Mucosa of descending colon (tissue), 3 donors: ENCODE measurements at regions not wholly inside any gene's neighbourhood (a gene's known extent, or its start where the extent isn't known, plus 50 kb on each side); places are given as distances from the start of the nearest gene placed in this dataset.

ENCODE experiments used
- ATAC-seq: fragments of 200-7000 bp; cut with Tn5 transposase; one replicate; pipeline ENCODE4 v1.9.1; 2020; ENCODE audit warnings: mild to moderate bottlenecking, moderate library complexity
- DNase-seq, 3 donors: peaks; one replicate each; pipeline ENCODE4 v3.0.0-alpha.2; 2020
- H3K36me3 ChIP-seq: fragments of 200-600 bp; one replicate; pipeline ENCODE4 v1.8.0; 2021; ENCODE audit warnings: low read depth, mild to moderate bottlenecking
- H3K4me1 ChIP-seq: fragments of 200-600 bp; one replicate; pipeline ENCODE4 v1.8.0; 2021; ENCODE audit warnings: low read depth, mild to moderate bottlenecking
- H3K4me3 ChIP-seq: fragments of 200-600 bp; one replicate; pipeline ENCODE4 v1.8.0; 2021; ENCODE audit warnings: mild to moderate bottlenecking
- H3K9me3 ChIP-seq: fragments of 200-600 bp; one replicate; pipeline ENCODE4 v1.8.0; 2021; ENCODE audit warnings: mild to moderate bottlenecking
- intact Hi-C, 2 donors: fragments of 100-400 bp; cut with DNase I in 1 of 2; cut with micrococcal nuclease in 1 of 2; formaldehyde crosslinking; loops; one replicate each; pipeline versions ENCODE4 v1.11.0 to v1.11.1; 2022; cut with DNase I, micrococcal nuclease
- TF ChIP-seq, protein P1 (sequence below): fragments of 200-600 bp; IDR thresholded peaks from one replicate; pipeline ENCODE4 v1.8.0; 2022; ENCODE audit warnings: antibody characterized with exemption, mild to moderate bottlenecking
- donor health status: DM: no; HTN: no; CAD: no; lungs with moderate emphysema.
- donor health status: DM: no; HTN: no; CAD: no.
- donor health status: DM: no; HTN: yes; CAD: no.

DNA sequence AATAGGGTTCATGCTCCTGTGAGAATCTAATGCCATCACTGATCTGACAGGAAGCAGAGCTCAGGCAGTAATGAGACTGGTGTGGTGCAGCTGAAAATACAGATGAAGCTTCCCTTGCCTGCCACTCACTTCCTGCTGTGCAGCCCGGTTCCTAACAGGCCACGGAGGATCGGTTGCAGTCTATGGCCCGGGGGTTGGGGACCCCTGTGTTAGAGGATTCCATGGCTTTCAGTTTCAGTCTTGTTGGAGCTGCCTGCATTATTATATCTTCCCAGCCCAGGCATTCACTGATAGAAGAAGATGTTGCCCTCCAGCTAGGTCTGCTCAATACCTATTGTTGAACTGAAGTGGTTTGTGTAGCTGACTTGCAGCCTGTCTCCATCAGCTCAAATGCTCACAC is 1298.8 kb downstream of the TYW1 start:
- Histone ChIP-seq H3K4me1 (no peaks in the 10 kb centered on the region), H3K36me3 (no peaks in the 10 kb centered on the region), H3K4me3 (no peak overlapping the region), H3K9me3 (peaks cover 49% of the 10 kb centered on the region)
- no peak for ATAC-seq
- intact Hi-C loops: no loop called here
- DNase-seq: no peak
- TF ChIP-seq, protein P1, sequence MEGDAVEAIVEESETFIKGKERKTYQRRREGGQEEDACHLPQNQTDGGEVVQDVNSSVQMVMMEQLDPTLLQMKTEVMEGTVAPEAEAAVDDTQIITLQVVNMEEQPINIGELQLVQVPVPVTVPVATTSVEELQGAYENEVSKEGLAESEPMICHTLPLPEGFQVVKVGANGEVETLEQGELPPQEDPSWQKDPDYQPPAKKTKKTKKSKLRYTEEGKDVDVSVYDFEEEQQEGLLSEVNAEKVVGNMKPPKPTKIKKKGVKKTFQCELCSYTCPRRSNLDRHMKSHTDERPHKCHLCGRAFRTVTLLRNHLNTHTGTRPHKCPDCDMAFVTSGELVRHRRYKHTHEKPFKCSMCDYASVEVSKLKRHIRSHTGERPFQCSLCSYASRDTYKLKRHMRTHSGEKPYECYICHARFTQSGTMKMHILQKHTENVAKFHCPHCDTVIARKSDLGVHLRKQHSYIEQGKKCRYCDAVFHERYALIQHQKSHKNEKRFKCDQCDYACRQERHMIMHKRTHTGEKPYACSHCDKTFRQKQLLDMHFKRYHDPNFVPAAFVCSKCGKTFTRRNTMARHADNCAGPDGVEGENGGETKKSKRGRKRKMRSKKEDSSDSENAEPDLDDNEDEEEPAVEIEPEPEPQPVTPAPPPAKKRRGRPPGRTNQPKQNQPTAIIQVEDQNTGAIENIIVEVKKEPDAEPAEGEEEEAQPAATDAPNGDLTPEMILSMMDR: no peak

DNA sequence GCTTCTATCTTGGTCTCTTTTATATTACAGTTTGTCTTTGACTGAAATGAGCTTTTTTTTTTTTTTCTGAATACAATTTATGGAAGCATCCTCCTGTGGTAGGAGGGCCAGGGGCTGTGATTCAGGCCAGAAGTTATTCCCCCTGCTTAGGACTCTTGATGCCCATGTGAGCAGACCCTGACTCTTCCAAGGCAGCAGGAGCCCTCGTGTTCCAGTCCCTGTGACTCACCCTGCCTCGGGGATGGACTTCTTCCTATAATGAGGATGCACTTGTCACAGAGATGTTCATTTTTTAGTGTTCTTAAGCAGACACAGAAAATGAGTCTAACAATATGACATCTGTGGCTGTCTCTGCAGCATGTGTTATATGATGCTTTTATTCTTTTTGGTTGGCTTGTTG is 1293.7 kb upstream of the AUTS2 start:
- no peaks in the 10 kb centered on the region for H3K36me3 ChIP-seq
- intact Hi-C loops: no loop called here

DNA sequence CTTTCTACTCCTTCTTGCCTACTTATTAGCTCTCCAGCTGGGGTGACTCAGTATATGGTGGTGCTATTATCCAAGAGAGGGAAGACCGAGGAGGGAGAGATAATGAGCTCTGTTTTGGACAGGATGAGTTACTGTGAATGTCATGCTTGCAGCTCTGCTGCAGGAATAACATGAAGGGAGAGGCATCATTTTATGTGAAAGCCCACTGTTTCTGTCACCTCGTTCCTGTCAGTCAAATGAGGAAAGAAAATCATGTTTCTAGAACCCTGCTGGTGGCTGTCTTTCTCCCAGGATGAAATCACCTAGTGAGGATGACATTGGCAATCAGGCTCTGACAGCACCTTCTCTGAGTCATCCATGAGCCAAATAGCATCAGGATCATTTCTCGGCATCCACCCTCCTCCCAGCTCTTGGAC is 1291.6 kb upstream of the AUTS2 start:
- Histone ChIP-seq H3K4me1 (no peaks in the 10 kb centered on the region), H3K36me3 (no peaks in the 10 kb centered on the region), H3K9me3 (peaks cover 45% of the 10 kb centered on the region), H3K4me3 (no peak overlapping the region)
- no peak for DNase-seq
- intact Hi-C loops: no loop called here
- ATAC-seq: no peak
- TF ChIP-seq, protein P1: no peak

More for the DNA sequence above, 1293.7 kb upstream of the AUTS2 start:
- Histone ChIP-seq H3K4me3 (no peak overlapping the region), H3K4me1 (no peaks in the 10 kb centered on the region), H3K9me3 (peaks cover 39% of the 10 kb centered on the region)
- DNase-seq: no peak
- no peak for ATAC-seq
- TF ChIP-seq, protein P1: no peak

DNA sequence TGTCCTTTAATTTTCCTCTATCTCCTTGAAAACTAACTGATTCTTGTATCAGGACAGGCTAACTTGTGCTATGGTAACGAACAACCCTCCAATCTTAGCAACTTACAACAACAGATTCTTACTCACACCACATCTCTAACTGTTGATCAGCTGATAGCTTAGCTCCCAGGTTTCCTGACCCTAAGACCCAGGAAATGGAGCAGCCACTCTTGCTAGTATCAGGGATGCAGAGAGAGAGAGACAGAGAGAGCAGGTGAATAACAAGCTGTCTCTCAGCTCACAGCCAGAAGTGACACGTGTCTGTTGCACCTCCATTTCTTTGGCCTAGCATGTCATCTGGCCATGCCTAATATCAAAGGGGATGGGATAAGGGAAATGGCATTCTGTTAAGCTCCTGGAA is 1289.0 kb upstream of the AUTS2 start:
- DNase-seq (no peak), ATAC-seq (no peak)
- no peaks in the 10 kb centered on the region for H3K4me1 ChIP-seq
- H3K36me3 ChIP-seq: no peaks in the 10 kb centered on the region
- intact Hi-C loops: no loop called here
- TF ChIP-seq, protein P1: no peak
- H3K4me3 ChIP-seq: no peak overlapping the region
- H3K9me3 ChIP-seq: peaks cover 48% of the 10 kb centered on the region

DNA sequence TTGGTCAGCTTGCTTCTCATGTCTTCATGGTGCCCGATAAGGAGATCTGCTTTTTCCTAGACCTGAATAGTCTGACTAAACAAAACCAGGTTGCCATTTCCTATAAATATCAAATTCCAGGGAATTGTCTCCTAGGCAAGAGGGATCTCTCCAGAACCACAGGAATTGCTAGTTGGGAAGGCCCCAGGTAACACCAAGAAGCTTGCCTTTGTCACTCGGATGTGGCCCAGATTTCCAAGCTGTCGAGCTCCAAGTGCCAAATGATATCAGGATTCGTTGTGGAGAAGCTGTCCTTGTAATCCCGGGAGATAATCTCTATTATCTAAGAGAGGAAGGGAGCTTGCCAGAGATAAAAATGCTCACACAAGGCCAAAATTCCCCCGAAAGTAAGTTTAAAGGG is 1288.5 kb upstream of the AUTS2 start:
- H3K4me1 ChIP-seq: no peaks in the 10 kb centered on the region
- intact Hi-C loops: no loop called here
- H3K4me3 ChIP-seq: no peak overlapping the region
- H3K36me3 ChIP-seq: no peaks in the 10 kb centered on the region
- peaks cover 48% of the 10 kb centered on the region for H3K9me3 ChIP-seq
- DNase-seq (no peak), ATAC-seq (no peak)
- TF ChIP-seq, protein P1: no peak

DNA sequence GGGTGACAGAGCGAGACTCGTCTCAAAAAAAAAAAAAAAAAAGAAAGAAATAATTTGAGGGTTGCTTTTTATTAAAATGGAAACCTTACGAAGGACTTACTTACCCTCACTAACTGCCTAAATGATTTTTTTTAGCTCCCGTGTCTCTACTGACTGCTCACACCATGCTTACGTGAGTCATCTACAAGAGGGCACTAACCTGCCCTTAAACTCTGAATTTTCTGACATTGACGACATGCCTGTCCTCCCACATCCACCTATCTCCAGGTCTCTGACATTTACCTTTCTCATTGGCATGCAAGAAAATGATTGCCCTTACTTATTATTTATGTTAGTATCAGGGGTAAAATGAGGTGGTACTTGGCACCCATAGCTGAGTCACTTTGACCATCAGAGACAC is 1286.3 kb upstream of the AUTS2 start:
- DNase-seq (no peak), ATAC-seq (no peak)
- H3K4me3 ChIP-seq: no peak overlapping the region
- H3K36me3 ChIP-seq: no peaks in the 10 kb centered on the region
- intact Hi-C loops: no loop called here
- H3K4me1 ChIP-seq: no peaks in the 10 kb centered on the region
- TF ChIP-seq, protein P1: no peak
- H3K9me3 ChIP-seq: peaks cover 41% of the 10 kb centered on the region
